Stimulated activated CD8-positive, alpha-beta memory T cell treated with anti-CD3 and anti-CD28 coated beads, Interleukin-2, amount 100 ng/mL, for 1 hour (primary cell): ENCODE measurements at regions not wholly inside any gene's neighbourhood (a gene's known extent, or its start where the extent isn't known, plus 50 kb on each side); places are given as distances from the start of the nearest gene placed in this dataset.

Experiments
- DNase-seq, 2 donors: peaks; one replicate each; pipeline ENCODE4 v3.0.0-alpha.2; 2020; ENCODE audit warnings: low read depth in 2 of 2

DNA sequence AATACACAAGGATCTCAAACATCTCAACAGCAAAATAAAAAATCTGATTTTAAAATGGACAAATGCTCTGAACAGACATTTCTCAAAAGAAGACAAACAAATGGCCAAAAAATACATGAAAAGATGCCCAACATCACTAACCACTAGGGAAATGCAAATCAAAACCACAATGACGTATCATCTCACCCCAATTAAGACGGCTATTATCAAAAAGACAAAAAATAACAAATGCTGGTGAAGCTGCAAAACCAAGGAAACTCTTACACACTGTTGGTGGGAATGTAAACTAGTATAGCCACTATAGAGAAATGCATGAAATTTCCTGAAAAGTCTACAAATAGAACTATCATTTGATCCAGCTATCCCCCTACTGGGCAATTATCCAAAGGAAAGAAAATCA lies 145.0 kb downstream of the BTG1 start:
- DNase-seq = no peak

GRCh38 chr12:91999823-92000222 lies 145.8 kb downstream of the BTG1 start:
- DNase-seq = no peak

DNA sequence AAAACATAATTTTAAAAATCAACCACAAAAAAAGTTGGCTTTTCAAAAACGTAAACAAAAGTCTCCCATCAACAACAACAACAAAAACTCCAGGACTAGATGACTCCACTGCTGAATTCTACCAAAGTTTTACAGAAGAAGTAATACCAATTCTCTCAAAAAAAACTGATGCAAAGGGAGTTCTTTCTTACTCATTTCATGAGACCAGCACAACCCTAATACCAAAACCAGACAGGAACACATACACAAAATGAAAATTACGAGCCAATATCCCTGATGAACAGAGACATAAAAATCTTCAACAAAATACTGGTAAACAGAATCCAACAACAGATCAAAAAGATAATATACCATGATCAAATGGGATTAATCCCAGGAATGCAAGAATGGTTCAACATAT lies 147.3 kb downstream of the BTG1 start:
- no peak for DNase-seq

- no peak for DNase-seq
Measured at GRCh38 chr12:91994208-91994797, 151.3 kb downstream of the BTG1 start.

DNA sequence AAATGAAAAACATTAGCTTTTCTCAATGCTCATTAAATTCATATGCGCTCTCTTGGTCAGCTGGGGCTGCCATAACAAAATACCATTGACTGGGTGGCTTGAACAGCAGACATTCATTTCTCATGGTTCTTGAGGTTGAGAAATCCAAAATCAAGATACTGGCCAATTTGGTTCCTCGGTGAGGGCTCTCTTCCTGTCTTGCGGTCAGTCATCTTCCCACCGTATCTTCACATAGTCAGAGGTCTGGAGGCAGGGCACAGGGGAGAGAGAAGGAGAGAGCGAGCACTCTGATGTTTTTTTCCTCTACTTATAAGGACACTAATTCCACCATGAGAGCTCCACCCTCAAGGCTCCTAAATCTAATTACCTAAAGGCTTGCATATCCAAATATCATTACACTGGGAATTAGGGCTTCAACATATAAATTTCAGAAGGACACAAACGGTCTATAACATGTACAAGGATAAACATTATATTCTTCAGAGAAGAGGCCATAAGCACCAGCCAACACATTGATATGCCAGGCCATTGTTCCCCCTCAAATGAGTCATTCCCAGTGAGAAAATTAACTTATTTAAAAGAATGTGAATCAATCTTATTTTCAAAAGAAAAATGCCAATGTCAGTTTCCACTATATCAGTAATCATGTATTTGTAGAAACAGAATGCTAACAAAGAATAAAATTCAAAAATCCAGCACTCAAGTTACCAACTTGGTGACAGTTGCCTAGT lies 152.2 kb downstream of the BTG1 start:
- DNase-seq = no peak

- DNase-seq = no peak
Measured at GRCh38 chr12:91991399-91992187, 154.1 kb downstream of the BTG1 start.

DNA sequence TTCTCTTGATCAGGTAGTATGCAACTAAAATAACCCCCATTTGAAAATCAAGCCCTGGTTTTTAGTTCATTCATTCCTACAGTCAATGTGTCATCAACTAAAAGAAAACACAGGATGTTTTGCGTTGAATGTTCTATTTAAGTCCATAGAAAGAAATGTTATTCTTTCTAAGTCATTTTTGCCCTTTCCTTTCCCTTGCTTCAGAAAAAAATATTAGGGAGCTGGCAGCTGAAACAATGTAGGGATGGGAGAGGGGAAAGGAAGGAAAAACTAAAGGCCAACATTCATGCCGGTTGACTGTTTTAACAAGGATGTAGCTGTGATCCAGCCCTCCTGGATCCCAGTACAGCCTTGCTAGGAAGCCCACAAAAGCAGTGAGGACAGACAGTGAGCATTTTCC lies 155.1 kb downstream of the BTG1 start:
- DNase-seq = no peak

GRCh38 chr12:91989143-91989542 lies 156.5 kb downstream of the BTG1 start:
- no peak for DNase-seq

DNA sequence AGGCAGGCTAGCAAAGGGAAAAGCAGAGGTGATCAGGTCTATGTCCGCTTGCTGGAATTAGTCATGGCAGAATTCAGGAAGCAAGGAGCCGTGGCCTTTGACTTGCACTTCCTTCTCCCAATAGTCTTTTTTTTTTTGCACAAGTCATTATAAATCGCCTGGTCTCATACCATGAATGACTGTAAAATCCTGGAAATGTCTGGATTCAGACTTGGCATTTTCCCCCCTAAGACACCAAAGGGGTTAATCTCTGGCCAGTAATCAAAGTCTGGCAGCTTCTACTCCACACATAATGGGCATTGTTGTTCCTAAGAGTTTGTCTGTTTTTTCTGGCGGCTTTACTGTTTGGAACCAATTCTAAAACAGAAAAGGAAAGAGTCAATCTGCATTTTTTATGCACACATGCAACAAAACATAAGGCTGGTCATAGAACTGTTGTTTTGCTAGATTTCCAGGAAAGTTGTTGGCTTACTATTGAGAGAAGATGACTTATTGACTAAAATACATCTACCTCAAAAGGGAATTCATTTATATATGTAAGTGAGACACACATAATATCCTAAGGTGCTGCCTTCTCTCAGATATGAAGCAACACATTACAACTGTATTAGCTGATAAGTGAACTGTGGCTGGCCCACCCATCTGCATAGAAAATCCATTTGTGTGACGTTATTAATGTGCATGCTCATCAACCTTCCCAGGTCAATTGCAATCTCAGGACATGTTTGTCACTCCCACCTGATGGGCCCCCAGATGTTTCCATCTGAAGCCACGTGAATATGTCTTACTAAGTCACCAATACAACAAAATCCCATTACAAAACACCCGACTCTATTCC lies 157.3 kb downstream of the BTG1 start:
- no peak for DNase-seq

DNA sequence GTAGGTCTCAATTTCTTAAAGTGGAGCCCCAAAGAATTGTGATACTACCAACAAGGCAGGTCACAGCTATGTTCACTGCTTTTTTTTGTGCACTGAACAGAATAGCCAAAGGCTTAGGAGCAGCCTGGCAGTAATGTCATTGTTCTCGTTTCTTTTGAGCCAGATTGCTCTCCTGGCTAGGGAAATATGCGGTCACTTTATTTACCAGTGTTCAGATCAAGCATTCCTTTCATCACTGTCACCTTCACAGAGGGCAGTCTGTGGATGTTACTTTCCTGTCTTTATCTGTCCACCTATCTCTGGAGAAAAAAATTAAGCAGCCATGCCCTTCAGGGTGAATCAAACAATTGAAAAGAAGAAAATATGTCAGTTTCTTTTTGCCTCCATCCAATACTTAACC lies 159.6 kb downstream of the BTG1 start:
- DNase-seq = no peak

DNA sequence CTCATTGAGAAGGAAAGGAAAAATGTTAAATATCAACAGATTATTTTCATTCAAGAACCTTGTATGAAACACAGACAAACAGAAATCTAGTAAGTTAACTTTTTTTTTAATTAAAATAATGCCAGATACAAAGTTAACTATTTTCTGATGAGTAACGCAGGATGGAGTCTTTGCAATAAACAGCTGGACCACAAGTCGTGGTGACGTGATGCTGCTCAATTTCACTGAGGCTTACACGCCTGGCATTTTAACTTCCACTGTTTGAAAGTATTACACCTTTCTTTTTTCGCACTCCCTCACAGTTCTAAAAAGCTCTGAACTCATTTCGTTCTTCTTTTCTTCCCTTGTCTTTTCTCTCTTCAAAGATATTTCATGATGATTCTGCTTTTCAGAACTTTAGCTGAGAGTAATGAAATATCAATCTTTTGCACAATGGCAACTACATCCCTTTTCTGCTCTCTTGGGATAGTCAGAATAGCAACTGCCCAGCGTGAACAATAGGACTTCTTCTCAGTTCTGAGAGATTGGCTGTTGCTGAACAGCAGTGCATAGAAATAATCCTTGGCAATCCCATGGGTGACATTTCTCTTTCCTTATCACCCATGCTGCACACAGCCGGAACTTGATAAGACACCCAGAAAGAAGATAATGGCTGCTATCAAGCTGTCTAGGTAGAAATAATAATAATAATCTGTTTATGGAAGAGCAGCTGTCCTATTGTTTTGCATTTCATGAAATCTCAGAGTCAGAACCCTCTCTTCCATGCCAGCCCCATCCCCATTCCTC lies 160.5 kb downstream of the BTG1 start:
- DNase-seq = no peak

- DNase-seq = no peak
Measured at GRCh38 chr12:91984556-91984955, 161.1 kb downstream of the BTG1 start.

- DNase-seq = no peak
Measured at GRCh38 chr12:91983935-91984334, 161.7 kb downstream of the BTG1 start.

DNA sequence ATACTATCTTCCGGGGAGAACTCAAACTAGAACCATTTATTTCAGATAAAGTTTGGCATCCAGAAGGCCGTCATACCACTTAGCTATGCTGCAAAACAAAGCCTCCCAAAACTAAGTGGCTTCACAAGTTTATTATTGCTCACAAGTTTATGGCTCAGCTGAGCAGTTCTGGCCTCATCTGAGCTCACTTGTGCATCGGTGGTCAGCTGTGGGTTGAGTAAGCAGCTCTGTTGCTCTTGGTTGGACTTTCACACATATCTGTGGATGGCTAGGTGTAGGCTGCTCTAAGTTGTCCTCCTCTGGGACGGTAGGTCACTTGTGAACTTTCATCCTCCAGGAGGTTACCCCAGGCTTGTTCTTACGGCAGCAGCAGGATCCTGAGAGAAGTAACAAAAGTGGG lies 162.7 kb downstream of the BTG1 start:
- DNase-seq = no peak

GRCh38 chr12:91980389-91980821 lies 165.2 kb downstream of the BTG1 start:
- no peak for DNase-seq

GRCh38 chr12:91978143-91978542 lies 167.5 kb downstream of the BTG1 start:
- no peak for DNase-seq

- no peak for DNase-seq
Measured at GRCh38 chr12:91975891-91976290, 169.8 kb downstream of the BTG1 start.

DNA sequence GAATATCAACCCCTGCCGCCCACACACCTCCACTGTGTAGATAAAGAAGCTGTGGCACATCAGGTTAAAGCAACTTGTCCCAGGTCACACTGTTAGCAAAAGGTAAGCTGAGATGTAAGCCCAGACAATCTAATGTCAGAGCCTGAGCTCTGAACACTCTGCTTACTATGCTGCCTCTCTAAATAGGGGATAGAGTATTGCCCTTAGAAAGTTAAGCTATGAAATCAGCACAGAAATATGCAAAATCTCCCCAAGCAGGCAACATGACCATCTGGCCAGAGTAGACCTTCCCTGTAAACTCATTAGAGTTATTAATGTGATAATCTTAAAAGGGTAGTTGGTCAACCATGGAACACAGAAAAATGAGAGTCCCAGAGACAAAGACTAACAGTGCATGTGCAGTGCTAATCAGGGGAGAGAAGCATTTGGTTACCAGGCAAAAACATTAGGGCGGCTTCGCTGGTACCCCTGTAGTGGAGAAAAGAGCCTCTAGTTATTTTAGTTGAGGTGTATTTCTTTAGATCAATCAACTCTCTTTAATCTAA lies 171.0 kb downstream of the BTG1 start:
- no peak for DNase-seq

DNA sequence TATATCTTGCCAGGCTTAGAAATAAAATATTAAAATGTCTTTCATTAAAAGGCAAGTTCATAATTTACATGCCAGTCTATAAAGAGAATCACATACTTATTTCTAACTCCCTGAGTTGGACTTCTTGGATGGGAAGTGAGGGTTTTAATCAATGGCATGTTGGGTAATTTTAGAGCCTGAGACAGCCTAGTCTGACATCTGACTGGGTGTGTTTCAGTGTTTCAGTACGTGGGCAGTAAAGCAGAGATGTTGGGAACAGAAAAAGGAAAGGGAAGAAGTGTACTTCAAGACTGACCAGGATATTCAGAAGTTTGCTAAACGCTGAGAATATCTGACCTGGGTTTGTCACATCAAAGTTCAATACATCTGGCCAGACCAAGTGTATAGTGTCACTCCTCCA lies 171.8 kb downstream of the BTG1 start:
- no peak for DNase-seq

- DNase-seq = no peak
Measured at GRCh38 chr12:91972896-91973295, 172.8 kb downstream of the BTG1 start.

DNA sequence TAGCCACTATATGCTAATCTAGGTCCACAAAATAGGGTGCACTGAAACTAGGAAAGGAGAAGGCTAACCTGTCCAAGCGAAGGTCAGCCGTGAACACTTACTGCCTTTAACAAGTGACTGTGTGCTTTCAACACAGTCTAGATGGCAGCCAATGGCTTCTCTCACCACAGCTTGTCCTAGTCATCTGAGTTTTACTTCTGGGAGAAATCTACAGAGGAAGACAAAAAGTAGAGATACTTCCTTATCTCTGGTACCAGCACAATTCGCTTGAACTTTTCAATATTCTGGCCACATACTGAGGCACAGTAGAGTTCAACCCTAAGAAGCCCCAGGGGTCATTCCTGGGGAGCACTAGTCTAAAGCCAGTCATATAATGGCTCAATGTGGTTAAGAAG lies 176.9 kb downstream of the BTG1 start:
- no peak for DNase-seq
